Spleen (tissue), 11 donors: ENCODE measurements at regions not wholly inside any gene's neighbourhood (a gene's known extent, or its start where the extent isn't known, plus 50 kb on each side); places are given as distances from the start of the nearest gene placed in this dataset.

ENCODE experiments used
- DNase-seq: peaks from one replicate; pipeline ENCODE4 v3.0.0-alpha.2; 2020
- H3K27ac ChIP-seq, 8 donors: fragments of 200-600 bp; sonication (generic) in 7 of 8; 1 replicate in 4 of 8; 2 replicates in 4 of 8; pipeline versions ENCODE4 v1.5.0 to v1.8.0; 2016 to 2021; ENCODE audit warnings: inconsistent platforms in 4 of 8, mild to moderate bottlenecking in 4 of 8, moderate library complexity in 1 of 8
- H3K27me3 ChIP-seq, 7 donors: fragments of 200-600 bp; sonication (generic) in 6 of 7; replicated peaks in 1 of 7; 1 replicate in 4 of 7; 2 replicates in 3 of 7; pipeline versions ENCODE4 v1.5.0 to v1.8.0; 2016 to 2021; ENCODE audit warnings: inconsistent platforms in 3 of 7, mild to moderate bottlenecking in 1 of 7
- H3K36me3 ChIP-seq, 6 donors: fragments of 200-600 bp; sonication (generic) in 5 of 6; 1 replicate in 4 of 6; 2 replicates in 2 of 6; pipeline versions ENCODE4 v1.5.0 to v1.8.0; 2016 to 2021; ENCODE audit warnings: inconsistent platforms in 2 of 6
- H3K4me1 ChIP-seq, 6 donors: fragments of 200-600 bp; sonication (generic) in 5 of 6; 1 replicate in 3 of 6; 2 replicates in 3 of 6; pipeline versions ENCODE4 v1.5.0 to v1.8.0; 2016 to 2021; ENCODE audit warnings: inconsistent platforms in 3 of 6
- H3K4me3 ChIP-seq, 8 donors: fragments of 200-600 bp; sonication (generic) in 7 of 8; 1 replicate in 4 of 8; 2 replicates in 4 of 8; pipeline versions ENCODE4 v1.5.0 to v1.8.0; 2016 to 2021; ENCODE audit warnings: inconsistent platforms in 4 of 8, mild to moderate bottlenecking in 4 of 8, moderate library complexity in 2 of 8
- H3K9me3 ChIP-seq, 8 donors: fragments of 200-600 bp; sonication (generic) in 7 of 8; 1 replicate in 4 of 8; 2 replicates in 4 of 8; pipeline versions ENCODE4 v1.5.0 to v1.8.0; 2016 to 2021; ENCODE audit warnings: inconsistent platforms in 4 of 8
- CTCF ChIP-seq, 11 experiments: fragments of 200-600 bp in 7 of 11; fragments of 450-650 bp in 4 of 11; sonication (generic) in 4 of 11; IDR thresholded peaks in 8 of 11; conservative IDR thresholded peaks in 3 of 11; 1 replicate in 7 of 11; 2 replicates in 4 of 11; pipeline versions ENCODE4 v1.4.0 to v1.8.0; 2016 to 2021; ENCODE audit warnings: antibody characterized with exemption in 11 of 11, inconsistent platforms in 4 of 11, mild to moderate bottlenecking in 1 of 11
- POLR2A ChIP-seq, 3 donors: fragments of 450-650 bp; IDR thresholded peaks; one replicate each; pipeline ENCODE4 v1.5.1; 2017; ENCODE audit warnings: antibody characterized with exemption in 3 of 3, mild to moderate bottlenecking in 1 of 3
- POLR2AphosphoS5 ChIP-seq, 3 donors: sonication (generic); formaldehyde crosslinking; IDR thresholded peaks; one replicate each; pipeline ENCODE4 v1.5.1; 2017; ENCODE audit warnings: antibody characterized with exemption in 3 of 3
- WGBS, 5 donors: extraction: QIAGEN DNeasy Blood & Tissue Kit in 3 of 5; methylation state at CpG; one replicate each; pipeline versions ENCODE4 v1.1.5 to v1.1.7; 2013 to 2018; 5-methylcytosine and 5-hydroxymethylcytosine counted together
- intact Hi-C: fragments of 100-400 bp; cut with DNase I; formaldehyde crosslinking; loops from one replicate; pipeline ENCODE4 v1.15.0; 2023; ENCODE audit warnings: low total_unique reads
- donor health status: healthy with polysubstance abuse.
- donor health status: DM: no; HTN: no; CAD: no; lungs with moderate emphysema.
- donor health status: DM: no; HTN: no; CAD: no.
- donor health status: Bipolar disorder and iron deficiency.
- donor health status: healthy.
- donor health status: DM: no; HTN: no; CAD: no.
- donor health status: DM: yes; HTN: yes; CAD: no.

GRCh38 chr3:102748646-102749045 lies 313.8 kb downstream of the ZPLD1 start:
- Histone ChIP-seq H3K9me3 (no peaks in the 10 kb centered on the region), H3K36me3 (no peaks in the 10 kb centered on the region), H3K27me3 (no peaks in the 10 kb centered on the region), H3K4me3 (no peak overlapping the region), H3K27ac (no peak overlapping the region), H3K4me1 (no peaks in the 10 kb centered on the region)
- no peak for DNase-seq
- intact Hi-C loops, result no loop called here
- no peak for TF ChIP-seq CTCF (IDR thresholded peaks at IDR 0.05 in 8 of 11, conservative IDR thresholded peaks at IDR 0.05 in 3 of 11)
- TF ChIP-seq POLR2AphosphoS5 (IDR thresholded peaks at IDR 0.05), result no peak
- no peak for TF ChIP-seq POLR2A (IDR thresholded peaks at IDR 0.05)

GRCh38 chr3:102750322-102750721 lies 315.5 kb downstream of the ZPLD1 start:
- intact Hi-C loops, result no loop called here
- Histone ChIP-seq H3K36me3 (no peaks in the 10 kb centered on the region), H3K9me3 (no peaks in the 10 kb centered on the region), H3K4me1 (no peaks in the 10 kb centered on the region), H3K4me3 (no peak overlapping the region), H3K27ac (no peak overlapping the region), H3K27me3 (no peaks in the 10 kb centered on the region)
- TF ChIP-seq POLR2AphosphoS5 (IDR thresholded peaks at IDR 0.05), result no peak
- TF ChIP-seq CTCF (IDR thresholded peaks at IDR 0.05 in 8 of 11, conservative IDR thresholded peaks at IDR 0.05 in 3 of 11), result no peak
- WGBS, 5 donors, result 83 to 91% (median 88%) methylated on average over 2 of the region's 2 CpGs
- no peak for DNase-seq

DNA sequence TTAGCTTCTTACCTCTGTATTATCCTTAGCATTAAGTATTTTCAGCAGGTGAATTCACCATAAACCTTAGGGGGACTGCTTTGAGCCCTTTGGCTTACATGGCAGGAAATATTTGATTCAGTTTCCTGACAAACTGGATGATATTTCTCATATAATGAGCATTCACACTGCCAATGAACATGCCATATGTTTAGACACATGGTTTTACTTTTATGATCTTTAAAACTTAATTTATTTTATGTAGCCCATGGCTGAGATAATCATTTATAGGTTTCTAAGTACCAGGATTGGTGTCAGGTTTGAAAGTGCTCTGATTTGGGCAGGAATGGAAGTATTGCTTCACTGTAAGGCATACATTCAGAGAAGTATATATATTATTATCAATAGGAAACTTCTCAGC lies 319.1 kb downstream of the ZPLD1 start:
- Histone ChIP-seq H3K27ac (no peak overlapping the region), H3K4me3 (no peak overlapping the region), H3K27me3 (no peaks in the 10 kb centered on the region), H3K9me3 (peaks cover 0 to 9% (median 0%) of the 10 kb centered on the region in 8 donors), H3K36me3 (no peaks in the 10 kb centered on the region), H3K4me1 (no peaks in the 10 kb centered on the region)
- intact Hi-C loops, result no loop called here
- DNase-seq, result no peak
- TF ChIP-seq POLR2A (IDR thresholded peaks at IDR 0.05), result no peak

DNA sequence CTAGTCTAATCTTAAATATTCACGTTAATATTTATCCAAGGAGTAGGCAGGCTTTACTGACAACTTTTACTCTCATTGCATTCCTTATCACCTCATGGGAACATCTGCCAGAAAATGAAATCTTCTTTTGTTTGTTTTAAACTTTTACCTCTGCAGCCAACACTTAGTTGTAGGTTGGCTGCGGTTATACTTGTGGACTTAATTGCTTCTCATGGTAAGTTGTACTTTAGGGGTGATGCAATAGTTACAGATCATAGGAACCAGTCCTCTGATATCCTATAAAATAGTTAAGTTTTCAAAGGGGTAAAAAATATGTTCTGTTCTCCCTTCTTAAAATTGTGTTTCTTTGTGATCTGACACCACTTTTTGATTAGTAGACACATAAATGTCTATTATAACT lies 321.9 kb downstream of the ZPLD1 start:
- no peak overlapping the region for H3K4me3 ChIP-seq
- peaks cover 0 to 23% (median 0%) of the 10 kb centered on the region in 8 donors for H3K9me3 ChIP-seq
- no peak for TF ChIP-seq POLR2AphosphoS5 (IDR thresholded peaks at IDR 0.05)
- TF ChIP-seq POLR2A (IDR thresholded peaks at IDR 0.05), result no peak
- TF ChIP-seq CTCF (IDR thresholded peaks at IDR 0.05 in 8 of 11, conservative IDR thresholded peaks at IDR 0.05 in 3 of 11), result no peak
- no peak for DNase-seq
- H3K27me3 ChIP-seq, result no peaks in the 10 kb centered on the region
- H3K27ac ChIP-seq, result no peak overlapping the region
- intact Hi-C loops, result no loop called here
- 84 to 92% (median 90%) methylated on average over 2 of the region's 2 CpGs for WGBS, 5 donors
- H3K36me3 ChIP-seq, result no peaks in the 10 kb centered on the region
- H3K4me1 ChIP-seq, result no peaks in the 10 kb centered on the region

DNA sequence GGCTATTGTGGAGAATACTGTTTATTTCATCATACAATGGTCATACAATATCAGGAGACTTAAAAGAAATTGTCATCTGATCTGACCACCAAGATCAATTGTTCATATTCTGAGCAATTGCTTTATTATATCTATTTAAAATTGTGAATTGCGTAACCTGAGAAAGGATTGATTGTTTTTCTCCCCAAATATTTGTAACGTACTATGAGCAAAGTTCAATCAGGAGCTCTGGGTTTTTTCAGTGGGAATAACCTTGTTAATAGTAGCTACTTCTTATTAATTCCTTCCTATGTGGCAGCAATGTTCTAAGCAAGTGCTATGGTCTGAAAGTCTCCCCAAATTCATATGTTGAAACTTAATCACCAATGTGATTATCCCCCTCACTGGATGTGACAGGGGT lies 323.1 kb downstream of the ZPLD1 start:
- TF ChIP-seq POLR2AphosphoS5 (IDR thresholded peaks at IDR 0.05), result no peak
- TF ChIP-seq POLR2A (IDR thresholded peaks at IDR 0.05), result no peak
- TF ChIP-seq CTCF (IDR thresholded peaks at IDR 0.05 in 8 of 11, conservative IDR thresholded peaks at IDR 0.05 in 3 of 11), result no peak
- H3K9me3 ChIP-seq, result peaks cover 0 to 23% (median 0%) of the 10 kb centered on the region in 8 donors
- no peak overlapping the region for H3K4me3 ChIP-seq
- WGBS, 5 donors, result 67 to 81% (median 75%) methylated on average over 2 of the region's 2 CpGs
- no peak for DNase-seq
- H3K36me3 ChIP-seq, result no peaks in the 10 kb centered on the region
- no peak overlapping the region for H3K27ac ChIP-seq
- no peaks in the 10 kb centered on the region for H3K27me3 ChIP-seq
- H3K4me1 ChIP-seq, result no peaks in the 10 kb centered on the region
- intact Hi-C loops, result no loop called here
